ENCODE measurements at regions not wholly inside any gene's neighbourhood (a gene's known extent, or its start where the extent isn't known, plus 50 kb on each side); places are given as distances from the start of the nearest gene placed in this dataset.

DNA sequence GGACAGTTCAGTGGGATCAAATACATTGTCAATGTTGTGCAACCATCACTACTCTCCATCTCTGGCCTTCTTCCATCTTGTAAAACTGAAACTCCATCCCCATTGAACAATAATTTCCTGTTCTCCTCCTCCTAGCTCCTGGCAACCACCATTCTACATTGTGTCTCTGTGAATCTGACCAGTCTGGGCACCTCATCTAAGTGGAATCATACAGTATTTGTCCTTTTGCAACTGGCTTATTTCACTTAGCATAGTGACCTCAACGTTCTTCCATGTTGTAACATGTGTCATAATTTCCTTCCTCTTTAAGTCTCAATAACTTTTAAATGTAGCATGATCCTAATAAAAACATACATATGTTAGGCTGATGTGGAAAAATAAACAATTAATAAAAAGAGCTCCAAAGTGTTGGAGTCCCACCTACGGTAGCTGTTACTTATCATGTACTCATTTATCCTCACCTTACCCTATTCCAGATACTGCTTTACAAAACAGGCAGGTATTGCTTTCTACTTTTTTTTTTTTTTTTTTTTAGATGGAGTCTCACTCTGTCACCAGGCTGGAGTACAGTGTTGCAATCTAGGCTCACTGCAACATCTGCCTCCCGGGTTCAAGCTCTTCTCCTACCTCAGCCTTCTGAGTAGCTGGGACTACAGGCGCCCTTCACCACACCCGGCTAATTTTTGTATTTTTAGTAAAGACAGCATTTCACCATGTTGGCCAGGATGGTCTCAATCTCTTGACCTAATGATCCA lies 91.9 kb downstream of the TNFAIP3 start:
- TF ChIP-seq GABPA (IDR thresholded peaks at IDR 0.05; ENCODE audit: low read depth) = no peak
- TF ChIP-seq, protein P1, sequence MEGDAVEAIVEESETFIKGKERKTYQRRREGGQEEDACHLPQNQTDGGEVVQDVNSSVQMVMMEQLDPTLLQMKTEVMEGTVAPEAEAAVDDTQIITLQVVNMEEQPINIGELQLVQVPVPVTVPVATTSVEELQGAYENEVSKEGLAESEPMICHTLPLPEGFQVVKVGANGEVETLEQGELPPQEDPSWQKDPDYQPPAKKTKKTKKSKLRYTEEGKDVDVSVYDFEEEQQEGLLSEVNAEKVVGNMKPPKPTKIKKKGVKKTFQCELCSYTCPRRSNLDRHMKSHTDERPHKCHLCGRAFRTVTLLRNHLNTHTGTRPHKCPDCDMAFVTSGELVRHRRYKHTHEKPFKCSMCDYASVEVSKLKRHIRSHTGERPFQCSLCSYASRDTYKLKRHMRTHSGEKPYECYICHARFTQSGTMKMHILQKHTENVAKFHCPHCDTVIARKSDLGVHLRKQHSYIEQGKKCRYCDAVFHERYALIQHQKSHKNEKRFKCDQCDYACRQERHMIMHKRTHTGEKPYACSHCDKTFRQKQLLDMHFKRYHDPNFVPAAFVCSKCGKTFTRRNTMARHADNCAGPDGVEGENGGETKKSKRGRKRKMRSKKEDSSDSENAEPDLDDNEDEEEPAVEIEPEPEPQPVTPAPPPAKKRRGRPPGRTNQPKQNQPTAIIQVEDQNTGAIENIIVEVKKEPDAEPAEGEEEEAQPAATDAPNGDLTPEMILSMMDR (IDR thresholded peaks at IDR 0.05; ENCODE audit: insufficient read depth, low read length) = no peak
